ENCODE measurements at regions not wholly inside any gene's neighbourhood (a gene's known extent, or its start where the extent isn't known, plus 50 kb on each side); places are given as distances from the start of the nearest gene placed in this dataset.

GRCh38 chr7:36040679-36041078 is 112.4 kb upstream of the EEPD1 start:
- H3K9me3 ChIP-seq (replicated peaks; ENCODE audit: control insufficient read depth, insufficient read depth, low read depth, low read length) = no peaks in the 10 kb centered on the region
- FAIRE-seq (no peak), ATAC-seq (no peak), DNase-seq (ENCODE audit: extremely low read depth in 1 of 4, low spot score in 3 of 4) (no peak)
- no peak overlapping the region for H2AFZ ChIP-seq (ENCODE audit: low read depth, low read length)
- intact Hi-C loops (cut with micrococcal nuclease) = no loop called here
- in situ Hi-C loops (cut with MboI) = no loop called here
- CTCF ChIA-PET (ENCODE audit: low intra/inter-chr PET ratio) = no interaction called here
- H3K4me1 ChIP-seq (replicated peaks in 1 of 2; ENCODE audit: control insufficient read depth in 2 of 2, insufficient read depth in 2 of 2, low read length in 2 of 2) = no peaks in the 10 kb centered on the region; a peak in 1 of 5 replicates
- no peaks in the 10 kb centered on the region for H3K9me1 ChIP-seq (ENCODE audit: control insufficient read depth, insufficient read depth, low read length)
- WGBS (ENCODE audit: insufficient coverage, low coverage, missing lambda C conversion rate) = 2% methylated on average over 3 of the region's 3 CpGs
- no TSS peak for BruUV-seq (replicated peaks)
- H3K4me2 ChIP-seq (ENCODE audit: insufficient read depth, low read length) = no peak overlapping the region
- H3K4me3 ChIP-seq = no peak overlapping the region
- no peak overlapping the region for H3K27ac ChIP-seq (ENCODE audit: extremely low read depth, low read depth, low read length)
- H3K79me2 ChIP-seq (ENCODE audit: control insufficient read depth, insufficient read depth, low read length) = no peaks in the 10 kb centered on the region
- POLR2A ChIA-PET = interaction anchor here (0.6 kb wide), 1 partner anchor 86 kb away, joined by 3 read pairs; no protein-coding TSS in a partner anchor
- no peak overlapping the region for H3K9ac ChIP-seq (ENCODE audit: insufficient read depth in 1 of 2, low read depth in 2 of 2, low read length in 2 of 2)
- H3K27me3 ChIP-seq (ENCODE audit: control insufficient read depth in 2 of 2, insufficient read depth in 2 of 2, low read length in 2 of 2) = peaks cover 13 to 34% of the 10 kb centered on the region in 2 experiments
- no peaks in the 10 kb centered on the region for H3K36me3 ChIP-seq (ENCODE audit: control insufficient read depth, insufficient read depth, low read length)
- H4K20me1 ChIP-seq (replicated peaks; ENCODE audit: control insufficient read depth, insufficient read depth, low read length) = no peaks in the 10 kb centered on the region
- no peak for TF ChIP-seq MYBL2 (IDR thresholded peaks at IDR 0.05; ENCODE audit: low read depth)
- TF ChIP-seq MYBL2 (CRISPR knock-in tag; IDR thresholded peaks at IDR 0.05; ENCODE audit: borderline replicate concordance) = no peak
- TF ChIP-seq BMI1 (IDR thresholded peaks at IDR 0.05; ENCODE audit: low read length) = no peak
- TF ChIP-seq PBX2 (CRISPR knock-in tag; IDR thresholded peaks at IDR 0.05; ENCODE audit: low read depth) = no peak
- no peak for TF ChIP-seq PBX2 (tag; conservative IDR thresholded peaks at IDR 0.05; ENCODE audit: low read depth)
- TF ChIP-seq SRSF9 (IDR thresholded peaks at IDR 0.05; ENCODE audit: borderline replicate concordance, low read depth, low read length) = no peak
- TF ChIP-seq, protein P1, sequence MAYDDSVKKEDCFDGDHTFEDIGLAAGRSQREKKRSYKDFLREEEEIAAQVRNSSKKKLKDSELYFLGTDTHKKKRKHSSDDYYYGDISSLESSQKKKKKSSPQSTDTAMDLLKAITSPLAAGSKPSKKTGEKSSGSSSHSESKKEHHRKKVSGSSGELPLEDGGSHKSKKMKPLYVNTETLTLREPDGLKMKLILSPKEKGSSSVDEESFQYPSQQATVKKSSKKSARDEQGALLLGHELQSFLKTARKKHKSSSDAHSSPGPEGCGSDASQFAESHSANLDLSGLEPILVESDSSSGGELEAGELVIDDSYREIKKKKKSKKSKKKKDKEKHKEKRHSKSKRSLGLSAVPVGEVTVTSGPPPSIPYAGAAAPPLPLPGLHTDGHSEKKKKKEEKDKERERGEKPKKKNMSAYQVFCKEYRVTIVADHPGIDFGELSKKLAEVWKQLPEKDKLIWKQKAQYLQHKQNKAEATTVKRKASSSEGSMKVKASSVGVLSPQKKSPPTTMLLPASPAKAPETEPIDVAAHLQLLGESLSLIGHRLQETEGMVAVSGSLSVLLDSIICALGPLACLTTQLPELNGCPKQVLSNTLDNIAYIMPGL (CRISPR knock-in tag; IDR thresholded peaks at IDR 0.05) = no peak
- TF ChIP-seq PHTF2 (CRISPR knock-in tag; IDR thresholded peaks at IDR 0.05) = no peak
- TF ChIP-seq ZNF583 (CRISPR knock-in tag; IDR thresholded peaks at IDR 0.05) = no peak
- no peak for TF ChIP-seq EGR1 (conservative IDR thresholded peaks at IDR 0.05)
- no peak for TF ChIP-seq ZNF57 (CRISPR knock-in tag; IDR thresholded peaks at IDR 0.05)
- TF ChIP-seq EZH2 (IDR thresholded peaks at IDR 0.05; ENCODE audit: borderline replicate concordance, low read depth, low read length) = no peak
- no peak for TF ChIP-seq MCM7 (IDR thresholded peaks at IDR 0.05)
- TF ChIP-seq HMBOX1 (IDR thresholded peaks at IDR 0.05) = no peak
- no peak for TF ChIP-seq CC2D1A (IDR thresholded peaks at IDR 0.05)
- TF ChIP-seq PHF21A (IDR thresholded peaks at IDR 0.05; ENCODE audit: borderline replicate concordance, low read depth) = no peak
- TF ChIP-seq, protein P2, sequence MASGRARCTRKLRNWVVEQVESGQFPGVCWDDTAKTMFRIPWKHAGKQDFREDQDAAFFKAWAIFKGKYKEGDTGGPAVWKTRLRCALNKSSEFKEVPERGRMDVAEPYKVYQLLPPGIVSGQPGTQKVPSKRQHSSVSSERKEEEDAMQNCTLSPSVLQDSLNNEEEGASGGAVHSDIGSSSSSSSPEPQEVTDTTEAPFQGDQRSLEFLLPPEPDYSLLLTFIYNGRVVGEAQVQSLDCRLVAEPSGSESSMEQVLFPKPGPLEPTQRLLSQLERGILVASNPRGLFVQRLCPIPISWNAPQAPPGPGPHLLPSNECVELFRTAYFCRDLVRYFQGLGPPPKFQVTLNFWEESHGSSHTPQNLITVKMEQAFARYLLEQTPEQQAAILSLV (tag; IDR thresholded peaks at IDR 0.05) = no peak
- no peak for TF ChIP-seq ADNP (tag; IDR thresholded peaks at IDR 0.05)
- no peak for TF ChIP-seq PTTG1 (tag; IDR thresholded peaks at IDR 0.05; ENCODE audit: low read depth)
